ENCODE measurements at regions not wholly inside any gene's neighbourhood (a gene's known extent, or its start where the extent isn't known, plus 50 kb on each side); places are given as distances from the start of the nearest gene placed in this dataset.

DNA sequence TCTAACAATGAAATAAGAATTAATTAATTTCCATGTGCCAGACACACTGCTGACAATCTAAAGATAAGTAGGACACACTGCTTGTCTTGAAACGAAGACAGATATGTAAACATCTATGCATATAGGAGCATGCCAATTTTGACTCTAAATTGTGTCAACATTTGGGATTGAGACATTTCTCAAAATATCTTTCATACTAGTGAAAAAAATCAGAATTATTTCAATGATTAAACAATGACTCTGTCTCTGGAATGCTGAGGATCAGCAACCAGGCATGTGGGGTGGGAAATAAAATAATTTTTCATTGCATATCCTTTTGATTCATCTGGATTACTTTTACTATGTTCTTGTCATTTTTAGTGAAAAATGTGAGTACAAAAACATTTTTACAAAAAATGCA, 262.6 kb upstream of the SYT4 start:
- intact Hi-C loops (cut with DNase I), result no loop called here
- no peaks in the 10 kb centered on the region for H3K9me3 ChIP-seq

DNA sequence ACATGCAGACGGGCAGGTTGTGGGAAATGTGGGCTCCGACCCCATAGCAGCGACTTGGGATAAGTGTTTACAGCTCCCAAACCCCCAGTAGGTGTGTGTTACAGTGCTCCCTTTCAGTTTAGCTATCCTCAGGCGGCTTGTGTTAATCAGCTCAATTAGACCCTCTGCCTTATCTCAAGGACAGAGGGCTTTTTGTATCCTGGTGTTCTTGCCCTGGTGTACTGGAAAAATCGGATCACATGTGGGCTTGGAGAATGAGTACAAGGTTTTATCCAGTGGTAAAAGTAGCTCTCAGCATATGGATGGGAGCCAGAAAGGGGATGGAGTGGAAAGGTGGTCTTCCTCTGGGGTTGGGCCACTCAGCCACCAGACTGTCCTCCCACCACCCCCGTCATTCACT, 264.7 kb upstream of the SYT4 start:
- intact Hi-C loops (cut with DNase I), result no loop called here
- Histone ChIP-seq H3K9me3 (no peaks in the 10 kb centered on the region), H3K4me1 (no peaks in the 10 kb centered on the region), H3K4me3 (no peak overlapping the region), H3K27me3 (ENCODE audit: insufficient read depth in 3 of 3, low read length in 2 of 3) (no peaks in the 10 kb centered on the region), H3K36me3 (ENCODE audit: insufficient read depth in 1 of 2, low read depth in 1 of 2) (no peaks in the 10 kb centered on the region), H3K27ac (no peak overlapping the region)
- WGBS, 3 donors, result 82 to 88% (median 86%) methylated on average over 6 of the region's 6 CpGs
- ATAC-seq, result no peak
- TF ChIP-seq, protein P1, sequence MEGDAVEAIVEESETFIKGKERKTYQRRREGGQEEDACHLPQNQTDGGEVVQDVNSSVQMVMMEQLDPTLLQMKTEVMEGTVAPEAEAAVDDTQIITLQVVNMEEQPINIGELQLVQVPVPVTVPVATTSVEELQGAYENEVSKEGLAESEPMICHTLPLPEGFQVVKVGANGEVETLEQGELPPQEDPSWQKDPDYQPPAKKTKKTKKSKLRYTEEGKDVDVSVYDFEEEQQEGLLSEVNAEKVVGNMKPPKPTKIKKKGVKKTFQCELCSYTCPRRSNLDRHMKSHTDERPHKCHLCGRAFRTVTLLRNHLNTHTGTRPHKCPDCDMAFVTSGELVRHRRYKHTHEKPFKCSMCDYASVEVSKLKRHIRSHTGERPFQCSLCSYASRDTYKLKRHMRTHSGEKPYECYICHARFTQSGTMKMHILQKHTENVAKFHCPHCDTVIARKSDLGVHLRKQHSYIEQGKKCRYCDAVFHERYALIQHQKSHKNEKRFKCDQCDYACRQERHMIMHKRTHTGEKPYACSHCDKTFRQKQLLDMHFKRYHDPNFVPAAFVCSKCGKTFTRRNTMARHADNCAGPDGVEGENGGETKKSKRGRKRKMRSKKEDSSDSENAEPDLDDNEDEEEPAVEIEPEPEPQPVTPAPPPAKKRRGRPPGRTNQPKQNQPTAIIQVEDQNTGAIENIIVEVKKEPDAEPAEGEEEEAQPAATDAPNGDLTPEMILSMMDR (IDR thresholded peaks at IDR 0.05), result no peak
- no peak for DNase-seq

More for the DNA sequence above, 262.6 kb upstream of the SYT4 start:
- no peak for DNase-seq
- TF ChIP-seq, protein P1 (IDR thresholded peaks at IDR 0.05), result no peak
- no peaks in the 10 kb centered on the region for H3K4me1 ChIP-seq
- whole genome bisulfite sequencing, 3 donors, result 46 to 51% (median 51%) methylated on average over 1 of the region's 1 CpG
- ATAC-seq, result no peak
- H3K4me3 ChIP-seq, result no peak overlapping the region
- no peaks in the 10 kb centered on the region for H3K36me3 ChIP-seq (ENCODE audit: insufficient read depth in 1 of 2, low read depth in 1 of 2)
- no peaks in the 10 kb centered on the region for H3K27me3 ChIP-seq (ENCODE audit: insufficient read depth in 3 of 3, low read length in 2 of 3)
- no peak overlapping the region for H3K27ac ChIP-seq

GRCh38 chr18:43543236-43543635, 265.9 kb upstream of the SYT4 start:
- TF ChIP-seq, protein P1 (IDR thresholded peaks at IDR 0.05), result no peak
- Histone ChIP-seq H3K4me3 (no peak overlapping the region), H3K27me3 (ENCODE audit: insufficient read depth in 3 of 3, low read length in 2 of 3) (no peaks in the 10 kb centered on the region), H3K9me3 (no peaks in the 10 kb centered on the region), H3K27ac (no peak overlapping the region), H3K36me3 (ENCODE audit: insufficient read depth in 1 of 2, low read depth in 1 of 2) (no peaks in the 10 kb centered on the region), H3K4me1 (no peaks in the 10 kb centered on the region)
- WGBS, 3 donors, result 59 to 62% (median 62%) methylated on average over 4 of the region's 4 CpGs
- intact Hi-C loops (cut with DNase I), result no loop called here
- ATAC-seq (no peak), DNase-seq (no peak)

DNA sequence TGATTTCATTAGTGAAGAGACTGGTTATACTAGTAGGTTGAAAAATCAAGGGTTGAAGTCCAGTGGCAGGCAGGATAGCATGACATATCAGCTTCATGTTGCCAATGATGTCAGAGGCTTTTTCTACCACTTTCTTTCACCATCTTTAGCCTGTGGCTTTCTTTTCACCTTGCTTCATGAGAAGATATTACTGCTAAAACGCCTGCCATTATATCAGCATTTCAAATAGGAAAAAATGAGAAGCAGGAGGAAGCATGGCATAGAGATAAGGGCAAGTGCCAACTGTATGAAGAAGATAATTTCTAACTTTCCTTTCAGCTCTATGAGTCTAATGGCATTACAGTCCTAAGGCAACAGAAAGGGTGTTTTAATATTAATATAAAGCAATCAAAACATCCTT, 270.2 kb upstream of the SYT4 start:
- Histone ChIP-seq H3K4me1 (no peaks in the 10 kb centered on the region), H3K27ac (no peak overlapping the region), H3K36me3 (ENCODE audit: insufficient read depth in 1 of 2, low read depth in 1 of 2) (no peaks in the 10 kb centered on the region), H3K27me3 (ENCODE audit: insufficient read depth in 3 of 3, low read length in 2 of 3) (no peaks in the 10 kb centered on the region), H3K9me3 (no peaks in the 10 kb centered on the region), H3K4me3 (no peak overlapping the region)
- 50 to 64% (median 52%) methylated on average over 1 of the region's 1 CpG for WGBS, 3 donors
- ATAC-seq (no peak), DNase-seq (no peak)
- TF ChIP-seq, protein P1 (IDR thresholded peaks at IDR 0.05), result no peak
- intact Hi-C loops (cut with DNase I), result no loop called here

- TF ChIP-seq, protein P1 (IDR thresholded peaks at IDR 0.05), result no peak
- WGBS, 3 donors, result 79 to 93% (median 84%) methylated on average over 3 of the region's 3 CpGs
Observed at GRCh38 chr18:43559507-43559906, 282.2 kb upstream of the SYT4 start.

More at GRCh38 chr18:43559507-43559906, 282.2 kb upstream of the SYT4 start:
- intact Hi-C loops (cut with DNase I), result no loop called here
- Histone ChIP-seq H3K4me1 (no peaks in the 10 kb centered on the region), H3K27ac (no peak overlapping the region), H3K27me3 (ENCODE audit: insufficient read depth in 3 of 3, low read length in 2 of 3) (no peaks in the 10 kb centered on the region), H3K4me3 (no peak overlapping the region), H3K9me3 (no peaks in the 10 kb centered on the region), H3K36me3 (ENCODE audit: insufficient read depth in 1 of 2, low read depth in 1 of 2) (no peaks in the 10 kb centered on the region)
- DNase-seq (no peak), ATAC-seq (no peak)
